Embryonic facial prominence (tissue), 1 donor: ENCODE measurements at regions not wholly inside any gene's neighbourhood (a gene's known extent, or its start where the extent isn't known, plus 50 kb on each side); places are given as distances from the start of the nearest gene placed in this dataset.

Experiments
- DNase-seq: peaks from one replicate; pipeline ENCODE4 v3.0.0-alpha.2; 2016; ENCODE audit errors: extremely low spot score

GRCh38 chr5:68798877-68799843 is 294.7 kb upstream of the SLC30A5 start:
- no peak for DNase-seq

- no peak for DNase-seq
These were observed 291.4 kb upstream of the SLC30A5 start for GRCh38 chr5:68802430-68802829.

GRCh38 chr5:68803881-68804319 is 289.9 kb upstream of the SLC30A5 start:
- DNase-seq = no peak

GRCh38 chr5:68804343-68804742 is 289.5 kb upstream of the SLC30A5 start:
- no peak for DNase-seq

- DNase-seq = no peak
These were observed 288.4 kb upstream of the SLC30A5 start for GRCh38 chr5:68805444-68805843.

- DNase-seq = peak; percentile 52
These were observed 276.2 kb upstream of the SLC30A5 start for GRCh38 chr5:68817632-68818031.

GRCh38 chr5:68818057-68818695 is 275.6 kb upstream of the SLC30A5 start:
- DNase-seq = no peak

- DNase-seq = no peak
These were observed 274.9 kb upstream of the SLC30A5 start for GRCh38 chr5:68818870-68819269.

GRCh38 chr5:68821056-68821455 is 272.8 kb upstream of the SLC30A5 start:
- no peak for DNase-seq

- DNase-seq = no peak
These were observed 271.0 kb upstream of the SLC30A5 start for GRCh38 chr5:68822796-68823195.

- no peak for DNase-seq
These were observed 270.5 kb upstream of the SLC30A5 start for GRCh38 chr5:68823301-68823700.

GRCh38 chr5:68830377-68830898 is 263.4 kb upstream of the SLC30A5 start:
- no peak for DNase-seq

GRCh38 chr5:68834491-68834981 is 259.3 kb upstream of the SLC30A5 start:
- DNase-seq = no peak

- DNase-seq = no peak
These were observed 255.6 kb upstream of the SLC30A5 start for GRCh38 chr5:68838157-68838718.

- DNase-seq = peak; percentile 85
These were observed 254.7 kb upstream of the SLC30A5 start for GRCh38 chr5:68839019-68839552.

- DNase-seq = no peak
These were observed 250.0 kb upstream of the SLC30A5 start for GRCh38 chr5:68843624-68844364.

GRCh38 chr5:68845131-68845530 is 248.7 kb upstream of the SLC30A5 start:
- DNase-seq = no peak

GRCh38 chr5:68846828-68847227 is 247.0 kb upstream of the SLC30A5 start:
- no peak for DNase-seq

GRCh38 chr5:68848091-68848490 is 245.7 kb upstream of the SLC30A5 start:
- no peak for DNase-seq

GRCh38 chr5:68849103-68849502 is 244.7 kb upstream of the SLC30A5 start:
- no peak for DNase-seq

GRCh38 chr5:68849906-68850305 is 243.9 kb upstream of the SLC30A5 start:
- DNase-seq = no peak
